ENCODE measurements at regions not wholly inside any gene's neighbourhood (a gene's known extent, or its start where the extent isn't known, plus 50 kb on each side); places are given as distances from the start of the nearest gene placed in this dataset.

GRCh38 chr2:567496-567864 is 109.7 kb downstream of the TMEM18 start:
- Mint-ChIP-seq H3K9me3 (peaks cover 10% of the 10 kb centered on the region), H3K4me3 (no peak overlapping the region), H3K36me3 (ENCODE audit: low read depth) (no peaks in the 10 kb centered on the region), H3K4me1 (no peaks in the 10 kb centered on the region), H3K27me3 (ENCODE audit: insufficient read depth) (peaks cover 6% of the 10 kb centered on the region), H3K27ac (no peak overlapping the region)
- Histone ChIP-seq H3K27me3 (ENCODE audit: control insufficient read depth, insufficient read depth, low read length, poor library complexity, severe bottlenecking) (no peaks in the 10 kb centered on the region), H3K4me3 (ENCODE audit: low read length) (no peak overlapping the region), H3K36me3 (ENCODE audit: control insufficient read depth, insufficient read depth, low read length) (no peaks in the 10 kb centered on the region), H3K27ac (ENCODE audit: low read depth, low read length) (no peak overlapping the region), H3K4me1 (ENCODE audit: control insufficient read depth, insufficient read depth, low read length) (no peaks in the 10 kb centered on the region), H3K9ac (ENCODE audit: extremely low read depth, low read length, poor library complexity, severe bottlenecking) (no peak overlapping the region), H3K9me3 (ENCODE audit: control insufficient read depth, low read length) (no peaks in the 10 kb centered on the region)
- DNase-seq: no peak
- no peak for TF ChIP-seq CTCF (conservative IDR thresholded peaks at IDR 0.05)
- WGBS, 2 experiments (ENCODE audit: insufficient coverage in 1 of 2, insufficient read length in 1 of 2): 95% methylated on average over 7 of the region's 9 CpGs; no CpG with 5 or more reads in 1 of the 2 experiments

GRCh38 chr2:566379-567313 is 110.6 kb downstream of the TMEM18 start:
- peaks cover 8% of the 10 kb centered on the region for H3K9me3 Mint-ChIP-seq
- Histone ChIP-seq H3K4me3 (ENCODE audit: low read length) (no peak overlapping the region), H3K36me3 (ENCODE audit: control insufficient read depth, insufficient read depth, low read length) (no peaks in the 10 kb centered on the region), H3K9ac (ENCODE audit: extremely low read depth, low read length, poor library complexity, severe bottlenecking) (no peak overlapping the region), H3K9me3 (ENCODE audit: control insufficient read depth, low read length) (no peaks in the 10 kb centered on the region), H3K27ac (ENCODE audit: low read depth, low read length) (no peak overlapping the region), H3K27me3 (ENCODE audit: control insufficient read depth, insufficient read depth, low read length, poor library complexity, severe bottlenecking) (no peaks in the 10 kb centered on the region), H3K4me1 (ENCODE audit: control insufficient read depth, insufficient read depth, low read length) (no peaks in the 10 kb centered on the region)
- DNase-seq: no peak
- no peak for TF ChIP-seq CTCF (conservative IDR thresholded peaks at IDR 0.05)
- no peaks in the 10 kb centered on the region for H3K4me1 Mint-ChIP-seq
- no peak overlapping the region for H3K27ac Mint-ChIP-seq
- no peaks in the 10 kb centered on the region for H3K36me3 Mint-ChIP-seq (ENCODE audit: low read depth)
- no peak overlapping the region for H3K4me3 Mint-ChIP-seq
- peaks cover 6% of the 10 kb centered on the region for H3K27me3 Mint-ChIP-seq (ENCODE audit: insufficient read depth)
- 93 to 94% methylated on average over 19 of the region's 19 CpGs for WGBS, 2 experiments (ENCODE audit: insufficient coverage in 1 of 2, insufficient read length in 1 of 2)

- H3K4me1 Mint-ChIP-seq: no peaks in the 10 kb centered on the region
- no peak for TF ChIP-seq CTCF (conservative IDR thresholded peaks at IDR 0.05)
- no peaks in the 10 kb centered on the region for H3K9me3 ChIP-seq (ENCODE audit: control insufficient read depth, low read length)
- DNase-seq: no peak
- H3K27me3 ChIP-seq (ENCODE audit: control insufficient read depth, insufficient read depth, low read length, poor library complexity, severe bottlenecking): no peaks in the 10 kb centered on the region
- WGBS, 2 experiments (ENCODE audit: insufficient coverage in 1 of 2, insufficient read length in 1 of 2): 82 to 94% methylated on average over 7 to 19 of the region's 19 CpGs
- peaks cover 6% of the 10 kb centered on the region for H3K27me3 Mint-ChIP-seq (ENCODE audit: insufficient read depth)
- H3K4me1 ChIP-seq (ENCODE audit: control insufficient read depth, insufficient read depth, low read length): no peaks in the 10 kb centered on the region
- no peak overlapping the region for H3K27ac ChIP-seq (ENCODE audit: low read depth, low read length)
- no peak overlapping the region for H3K9ac ChIP-seq (ENCODE audit: extremely low read depth, low read length, poor library complexity, severe bottlenecking)
- H3K9me3 Mint-ChIP-seq: no peaks in the 10 kb centered on the region
- no peaks in the 10 kb centered on the region for H3K36me3 Mint-ChIP-seq (ENCODE audit: low read depth)
- no peak overlapping the region for H3K27ac Mint-ChIP-seq
- no peak overlapping the region for H3K4me3 Mint-ChIP-seq
- no peaks in the 10 kb centered on the region for H3K36me3 ChIP-seq (ENCODE audit: control insufficient read depth, insufficient read depth, low read length)
- H3K4me3 ChIP-seq (ENCODE audit: low read length): no peak overlapping the region
Observed at GRCh38 chr2:564471-565181, 112.6 kb downstream of the TMEM18 start.
